Liver (tissue), 8 donors: ENCODE measurements at regions not wholly inside any gene's neighbourhood (a gene's known extent, or its start where the extent isn't known, plus 50 kb on each side); places are given as distances from the start of the nearest gene placed in this dataset.

Experiments
- DNase-seq: peaks from one replicate; pipeline ENCODE4 v3.0.0-alpha.2; 2017; ENCODE audit warnings: low spot score
- H3K27ac ChIP-seq, 2 donors: one replicate each; pipeline ENCODE4 v1.7.0; 2013; ENCODE audit warnings: inconsistent platforms in 2 of 2, low read length in 2 of 2, control low read depth in 1 of 2, low read depth in 1 of 2, mild to moderate bottlenecking in 1 of 2
- H3K27me3 ChIP-seq, 4 donors: one replicate each; pipeline versions ENCODE4 v1.6.1 to v1.7.0; 2013; ENCODE audit warnings: low read length in 3 of 4, inconsistent platforms in 1 of 4, mild to moderate bottlenecking in 1 of 4, moderate library complexity in 1 of 4; ENCODE audit not compliant: control insufficient read depth in 4 of 4, insufficient read depth in 4 of 4
- H3K36me3 ChIP-seq, 4 donors: one replicate each; pipeline versions ENCODE4 v1.6.1 to v1.7.0; 2013; ENCODE audit warnings: low read length in 3 of 4, mild to moderate bottlenecking in 3 of 4, low read depth in 1 of 4, moderate library complexity in 1 of 4; ENCODE audit not compliant: control insufficient read depth in 4 of 4, insufficient read depth in 3 of 4
- H3K4me1 ChIP-seq, 4 donors: one replicate each; pipeline versions ENCODE4 v1.6.1 to v1.7.0; 2013; ENCODE audit warnings: low read length in 3 of 4, mild to moderate bottlenecking in 3 of 4, moderate library complexity in 1 of 4; ENCODE audit not compliant: control insufficient read depth in 4 of 4, insufficient read depth in 4 of 4
- H3K4me3 ChIP-seq, 3 donors: one replicate each; pipeline versions ENCODE4 v1.6.1 to v1.7.0; 2013; ENCODE audit warnings: low read length in 3 of 3, control low read depth in 1 of 3, low read depth in 1 of 3, mild to moderate bottlenecking in 1 of 3
- H3K9ac ChIP-seq, 2 donors: one replicate each; pipeline ENCODE4 v1.7.0; 2013; ENCODE audit warnings: low read length in 2 of 2, mild to moderate bottlenecking in 2 of 2, moderate library complexity in 2 of 2, control low read depth in 1 of 2, low read depth in 1 of 2
- H3K9me3 ChIP-seq, 4 donors: one replicate each; pipeline versions ENCODE4 v1.6.1 to v1.7.0; 2013; ENCODE audit warnings: low read length in 3 of 4; ENCODE audit not compliant: control insufficient read depth in 4 of 4
- ATF3 ChIP-seq: IDR thresholded peaks from 2 replicates; pipeline ENCODE4 v1.6.1; 2016; ENCODE audit warnings: antibody characterized with exemption
- GABPA ChIP-seq, 2 donors: IDR thresholded peaks in 1 of 2; conservative IDR thresholded peaks in 1 of 2; 2 replicates each; pipeline ENCODE4 v1.6.1; 2016; ENCODE audit warnings: antibody characterized with exemption in 2 of 2, mild to moderate bottlenecking in 1 of 2, moderate library complexity in 1 of 2
- HNF4A ChIP-seq, 2 donors: conservative IDR thresholded peaks; 2 replicates each; pipeline ENCODE4 v1.6.1; 2016; ENCODE audit warnings: antibody characterized with exemption in 2 of 2, mild to moderate bottlenecking in 2 of 2
- HNF4G ChIP-seq: IDR thresholded peaks from 2 replicates; pipeline ENCODE4 v1.6.1; 2016; ENCODE audit warnings: antibody characterized with exemption
- JUND ChIP-seq, 2 donors: IDR thresholded peaks; 2 replicates each; pipeline ENCODE4 v1.6.1; 2016; ENCODE audit warnings: antibody characterized with exemption in 2 of 2
- MAX ChIP-seq: IDR thresholded peaks from 2 replicates; pipeline ENCODE4 v1.6.1; 2016; ENCODE audit warnings: antibody characterized with exemption
- NR2F2 ChIP-seq: IDR thresholded peaks from 2 replicates; pipeline ENCODE4 v1.6.1; 2016; ENCODE audit warnings: antibody characterized with exemption
- RXRA ChIP-seq, 2 donors: IDR thresholded peaks; 2 replicates each; pipeline ENCODE4 v1.6.1; 2017 to 2018; ENCODE audit warnings: antibody characterized with exemption in 2 of 2, mild to moderate bottlenecking in 1 of 2
- SP1 ChIP-seq: IDR thresholded peaks from 2 replicates; pipeline ENCODE4 v1.6.1; 2018; ENCODE audit warnings: antibody characterized with exemption, mild to moderate bottlenecking
- YY1 ChIP-seq: IDR thresholded peaks from 2 replicates; pipeline ENCODE4 v1.6.1; 2016; ENCODE audit warnings: antibody characterized with exemption, mild to moderate bottlenecking
- ZBTB33 ChIP-seq: IDR thresholded peaks from 2 replicates; pipeline ENCODE4 v1.6.1; 2016; ENCODE audit warnings: antibody characterized with exemption
- WGBS: extraction: QIAGEN DNeasy Blood & Tissue Kit; methylation state at CpG from one replicate; pipeline ENCODE4 v1.1.7; 2013; 5-methylcytosine and 5-hydroxymethylcytosine counted together
- TF ChIP-seq, protein P1 (sequence below): IDR thresholded peaks from 2 replicates; pipeline ENCODE4 v1.6.1; 2016; ENCODE audit warnings: antibody characterized with exemption, mild to moderate bottlenecking
- TF ChIP-seq, protein P2 (sequence below): fragments of 150-350 bp; IDR thresholded peaks from 2 replicates; pipeline ENCODE4 v1.5.1; 2017; ENCODE audit warnings: improper control_type of control experiment, low read depth, low read length; ENCODE audit not compliant: missing input control
- donor health status: healthy.
- donor health status: healthy.
- donor health status: healthy.
- donor health status: healthy.
- donor health status: healthy.

DNA sequence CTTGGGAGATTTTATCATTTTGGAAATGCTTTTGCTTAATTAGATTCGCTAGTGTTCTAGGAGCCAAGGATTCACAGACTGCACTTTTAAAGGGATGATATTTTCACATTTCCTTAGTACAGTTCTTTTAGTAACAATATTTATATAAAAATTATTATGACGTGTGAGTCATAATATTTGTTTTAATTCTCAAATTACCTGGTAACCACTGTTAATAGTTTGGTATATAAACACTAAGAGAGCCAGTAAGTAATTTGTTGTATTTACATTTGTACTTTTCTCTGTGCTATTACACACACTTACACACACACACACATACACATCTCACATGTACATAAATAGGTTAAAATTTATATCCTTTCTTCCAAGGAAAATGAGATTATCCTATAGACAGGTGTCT is 58.8 kb upstream of the RAD23B start:
- no peak for DNase-seq
- 88% methylated on average over 2 of the region's 2 CpGs for WGBS
- Histone ChIP-seq H3K4me3 (no peak overlapping the region), H3K4me1 (peaks cover 0 to 4% (median 0%) of the 10 kb centered on the region in 4 donors), H3K27me3 (no peaks in the 10 kb centered on the region), H3K9me3 (no peaks in the 10 kb centered on the region), H3K9ac (no peak overlapping the region), H3K36me3 (no peaks in the 10 kb centered on the region), H3K27ac (no peak overlapping the region)
- TF ChIP-seq MAX = no peak
- no peak for TF ChIP-seq ATF3
- no peak for TF ChIP-seq RXRA (IDR thresholded peaks at IDR 0.05)
- no peak for TF ChIP-seq YY1
- no peak for TF ChIP-seq ZBTB33
- TF ChIP-seq NR2F2 = no peak
- TF ChIP-seq, protein P1, sequence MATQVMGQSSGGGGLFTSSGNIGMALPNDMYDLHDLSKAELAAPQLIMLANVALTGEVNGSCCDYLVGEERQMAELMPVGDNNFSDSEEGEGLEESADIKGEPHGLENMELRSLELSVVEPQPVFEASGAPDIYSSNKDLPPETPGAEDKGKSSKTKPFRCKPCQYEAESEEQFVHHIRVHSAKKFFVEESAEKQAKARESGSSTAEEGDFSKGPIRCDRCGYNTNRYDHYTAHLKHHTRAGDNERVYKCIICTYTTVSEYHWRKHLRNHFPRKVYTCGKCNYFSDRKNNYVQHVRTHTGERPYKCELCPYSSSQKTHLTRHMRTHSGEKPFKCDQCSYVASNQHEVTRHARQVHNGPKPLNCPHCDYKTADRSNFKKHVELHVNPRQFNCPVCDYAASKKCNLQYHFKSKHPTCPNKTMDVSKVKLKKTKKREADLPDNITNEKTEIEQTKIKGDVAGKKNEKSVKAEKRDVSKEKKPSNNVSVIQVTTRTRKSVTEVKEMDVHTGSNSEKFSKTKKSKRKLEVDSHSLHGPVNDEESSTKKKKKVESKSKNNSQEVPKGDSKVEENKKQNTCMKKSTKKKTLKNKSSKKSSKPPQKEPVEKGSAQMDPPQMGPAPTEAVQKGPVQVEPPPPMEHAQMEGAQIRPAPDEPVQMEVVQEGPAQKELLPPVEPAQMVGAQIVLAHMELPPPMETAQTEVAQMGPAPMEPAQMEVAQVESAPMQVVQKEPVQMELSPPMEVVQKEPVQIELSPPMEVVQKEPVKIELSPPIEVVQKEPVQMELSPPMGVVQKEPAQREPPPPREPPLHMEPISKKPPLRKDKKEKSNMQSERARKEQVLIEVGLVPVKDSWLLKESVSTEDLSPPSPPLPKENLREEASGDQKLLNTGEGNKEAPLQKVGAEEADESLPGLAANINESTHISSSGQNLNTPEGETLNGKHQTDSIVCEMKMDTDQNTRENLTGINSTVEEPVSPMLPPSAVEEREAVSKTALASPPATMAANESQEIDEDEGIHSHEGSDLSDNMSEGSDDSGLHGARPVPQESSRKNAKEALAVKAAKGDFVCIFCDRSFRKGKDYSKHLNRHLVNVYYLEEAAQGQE = no peak
- TF ChIP-seq, protein P2, sequence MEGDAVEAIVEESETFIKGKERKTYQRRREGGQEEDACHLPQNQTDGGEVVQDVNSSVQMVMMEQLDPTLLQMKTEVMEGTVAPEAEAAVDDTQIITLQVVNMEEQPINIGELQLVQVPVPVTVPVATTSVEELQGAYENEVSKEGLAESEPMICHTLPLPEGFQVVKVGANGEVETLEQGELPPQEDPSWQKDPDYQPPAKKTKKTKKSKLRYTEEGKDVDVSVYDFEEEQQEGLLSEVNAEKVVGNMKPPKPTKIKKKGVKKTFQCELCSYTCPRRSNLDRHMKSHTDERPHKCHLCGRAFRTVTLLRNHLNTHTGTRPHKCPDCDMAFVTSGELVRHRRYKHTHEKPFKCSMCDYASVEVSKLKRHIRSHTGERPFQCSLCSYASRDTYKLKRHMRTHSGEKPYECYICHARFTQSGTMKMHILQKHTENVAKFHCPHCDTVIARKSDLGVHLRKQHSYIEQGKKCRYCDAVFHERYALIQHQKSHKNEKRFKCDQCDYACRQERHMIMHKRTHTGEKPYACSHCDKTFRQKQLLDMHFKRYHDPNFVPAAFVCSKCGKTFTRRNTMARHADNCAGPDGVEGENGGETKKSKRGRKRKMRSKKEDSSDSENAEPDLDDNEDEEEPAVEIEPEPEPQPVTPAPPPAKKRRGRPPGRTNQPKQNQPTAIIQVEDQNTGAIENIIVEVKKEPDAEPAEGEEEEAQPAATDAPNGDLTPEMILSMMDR = no peak
- no peak for TF ChIP-seq GABPA (IDR thresholded peaks at IDR 0.05 in 1 of 2, conservative IDR thresholded peaks at IDR 0.05 in 1 of 2)

DNA sequence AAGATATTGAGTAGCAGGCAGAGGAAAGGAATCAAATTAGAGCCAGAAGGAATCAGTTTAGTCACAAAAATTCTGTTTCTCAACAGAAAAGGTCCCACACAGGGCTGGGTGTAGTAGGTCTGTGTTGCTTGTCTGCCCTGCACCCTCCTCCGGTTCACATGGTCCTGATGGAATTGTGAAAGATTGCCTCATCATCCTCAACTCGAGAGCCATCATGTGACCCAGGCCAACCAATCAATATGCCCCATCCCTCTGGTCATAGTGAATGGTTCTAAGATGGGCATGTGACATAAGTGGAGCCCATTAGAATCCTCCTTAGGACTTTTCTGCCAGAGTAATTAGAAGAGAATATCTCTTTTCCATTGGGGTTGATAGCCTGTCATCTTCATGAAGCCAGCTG is 56.7 kb upstream of the RAD23B start:
- Histone ChIP-seq H3K27me3 (no peaks in the 10 kb centered on the region), H3K4me1 (peaks cover 0 to 8% (median 0%) of the 10 kb centered on the region in 4 donors), H3K27ac (no peak overlapping the region), H3K36me3 (no peaks in the 10 kb centered on the region), H3K9me3 (no peaks in the 10 kb centered on the region), H3K9ac (no peak overlapping the region), H3K4me3 (no peak overlapping the region)
- DNase-seq = no peak
- WGBS = 67% methylated on average over 2 of the region's 2 CpGs
- TF ChIP-seq SP1 (no peak), YY1 (no peak), ATF3 (no peak), ZBTB33 (no peak), HNF4A (conservative IDR thresholded peaks at IDR 0.05) (no peak), HNF4G (no peak), MAX (no peak), NR2F2 (no peak), JUND (IDR thresholded peaks at IDR 0.05) (no peak)
- TF ChIP-seq, protein P2 = no peak
- TF ChIP-seq, protein P1 = no peak
